ENCODE measurements at regions not wholly inside any gene's neighbourhood (a gene's known extent, or its start where the extent isn't known, plus 50 kb on each side); places are given as distances from the start of the nearest gene placed in this dataset.

DNA sequence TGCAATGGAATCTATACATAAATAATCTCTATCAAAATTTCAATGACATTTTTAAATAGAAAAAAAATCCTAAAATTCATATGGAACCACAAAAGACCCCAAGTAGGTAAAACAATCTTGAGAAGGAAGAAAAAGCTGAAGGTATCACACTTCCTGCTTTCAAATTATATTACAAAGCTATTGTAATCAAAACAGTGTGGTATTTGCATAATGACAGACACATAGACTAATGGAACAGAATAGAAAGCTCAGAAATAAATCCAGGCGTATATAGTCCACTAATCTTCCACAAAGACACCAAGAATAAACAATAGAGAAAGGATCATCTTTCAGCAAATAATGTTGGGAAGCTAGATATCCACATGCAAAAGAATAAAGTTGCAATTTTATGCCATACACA is 699.8 kb upstream of the ID2 start:
- H3K36me3 ChIP-seq: no peaks in the 10 kb centered on the region
- WGBS: 94% methylated on average over 1 of the region's 1 CpG
- TF ChIP-seq, protein P1, sequence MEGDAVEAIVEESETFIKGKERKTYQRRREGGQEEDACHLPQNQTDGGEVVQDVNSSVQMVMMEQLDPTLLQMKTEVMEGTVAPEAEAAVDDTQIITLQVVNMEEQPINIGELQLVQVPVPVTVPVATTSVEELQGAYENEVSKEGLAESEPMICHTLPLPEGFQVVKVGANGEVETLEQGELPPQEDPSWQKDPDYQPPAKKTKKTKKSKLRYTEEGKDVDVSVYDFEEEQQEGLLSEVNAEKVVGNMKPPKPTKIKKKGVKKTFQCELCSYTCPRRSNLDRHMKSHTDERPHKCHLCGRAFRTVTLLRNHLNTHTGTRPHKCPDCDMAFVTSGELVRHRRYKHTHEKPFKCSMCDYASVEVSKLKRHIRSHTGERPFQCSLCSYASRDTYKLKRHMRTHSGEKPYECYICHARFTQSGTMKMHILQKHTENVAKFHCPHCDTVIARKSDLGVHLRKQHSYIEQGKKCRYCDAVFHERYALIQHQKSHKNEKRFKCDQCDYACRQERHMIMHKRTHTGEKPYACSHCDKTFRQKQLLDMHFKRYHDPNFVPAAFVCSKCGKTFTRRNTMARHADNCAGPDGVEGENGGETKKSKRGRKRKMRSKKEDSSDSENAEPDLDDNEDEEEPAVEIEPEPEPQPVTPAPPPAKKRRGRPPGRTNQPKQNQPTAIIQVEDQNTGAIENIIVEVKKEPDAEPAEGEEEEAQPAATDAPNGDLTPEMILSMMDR (IDR thresholded peaks at IDR 0.05): no peak
- TF ChIP-seq EP300 (IDR thresholded peaks at IDR 0.05): no peak
- no peak for TF ChIP-seq POLR2AphosphoS5 (IDR thresholded peaks at IDR 0.05)
- TF ChIP-seq POLR2A (IDR thresholded peaks at IDR 0.05; ENCODE audit: low read depth): no peak
- H3K4me3 ChIP-seq: no peak overlapping the region
- no peak for DNase-seq (ENCODE audit: extremely low spot score)
- peaks cover 0 to 6% (median 0%) of the 10 kb centered on the region in 4 donors for H3K9me3 ChIP-seq
- no peak overlapping the region for H3K27ac ChIP-seq (replicated peaks in 1 of 4)
- H3K27me3 ChIP-seq: no peaks in the 10 kb centered on the region
- intact Hi-C loops (cut with DNase I): no loop called here
- H3K4me1 ChIP-seq: peaks cover 0 to 4% (median 0%) of the 10 kb centered on the region in 4 donors

DNA sequence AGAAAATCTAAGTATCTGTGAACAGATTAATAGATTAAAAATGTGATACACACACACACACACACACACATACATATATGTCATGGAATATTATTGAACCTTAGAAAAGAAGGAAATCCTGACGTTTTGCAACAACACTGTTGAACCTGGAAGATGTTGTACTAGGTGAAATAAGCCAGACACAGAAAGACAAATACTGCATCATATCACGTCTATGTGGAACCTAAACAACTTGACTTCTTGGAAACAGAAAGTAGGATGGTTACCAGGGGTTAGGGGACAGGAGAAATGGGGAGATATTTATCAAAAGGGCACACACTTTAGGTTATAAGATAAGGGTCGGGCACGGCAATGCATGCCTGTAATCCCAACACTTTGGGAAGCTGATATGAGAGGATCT is 698.4 kb upstream of the ID2 start:
- intact Hi-C loops (cut with DNase I): no loop called here
- no peak for TF ChIP-seq POLR2A (IDR thresholded peaks at IDR 0.05; ENCODE audit: low read depth)
- no peak for TF ChIP-seq POLR2AphosphoS5 (IDR thresholded peaks at IDR 0.05)
- TF ChIP-seq, protein P1 (IDR thresholded peaks at IDR 0.05): no peak
- TF ChIP-seq EP300 (IDR thresholded peaks at IDR 0.05): no peak
- peaks cover 0 to 4% (median 0%) of the 10 kb centered on the region in 4 donors for H3K4me1 ChIP-seq
- H3K27ac ChIP-seq (replicated peaks in 1 of 4): no peak overlapping the region
- DNase-seq (ENCODE audit: extremely low spot score): no peak
- H3K9me3 ChIP-seq: peaks cover 0 to 6% (median 0%) of the 10 kb centered on the region in 4 donors
- WGBS: 68% methylated on average over 4 of the region's 4 CpGs
- no peaks in the 10 kb centered on the region for H3K36me3 ChIP-seq
- no peaks in the 10 kb centered on the region for H3K27me3 ChIP-seq
- no peak overlapping the region for H3K4me3 ChIP-seq

DNA sequence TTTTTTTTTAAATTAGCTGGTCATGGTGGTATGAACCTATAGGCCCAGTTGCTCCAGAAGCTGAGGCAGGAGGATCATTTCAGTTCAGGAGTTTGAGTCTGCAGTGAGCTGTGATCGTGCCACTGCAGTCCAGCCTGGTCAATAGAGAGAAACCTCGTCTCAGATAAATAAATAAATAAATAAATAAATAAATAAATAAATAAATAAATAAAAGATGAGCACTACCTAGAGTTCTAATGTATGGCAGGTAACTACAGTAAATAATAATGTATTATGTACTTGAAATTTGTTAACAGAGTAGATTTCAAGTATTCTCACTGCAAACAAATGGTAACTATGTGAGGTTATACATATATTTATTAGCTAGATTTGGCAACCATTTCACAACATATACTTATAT is 697.9 kb upstream of the ID2 start:
- DNase-seq (ENCODE audit: extremely low spot score): no peak
- 93% methylated on average over 2 of the region's 2 CpGs for WGBS
- TF ChIP-seq, protein P1 (IDR thresholded peaks at IDR 0.05): no peak
- no peak for TF ChIP-seq POLR2A (IDR thresholded peaks at IDR 0.05; ENCODE audit: low read depth)
- TF ChIP-seq POLR2AphosphoS5 (IDR thresholded peaks at IDR 0.05): no peak
- no peak for TF ChIP-seq EP300 (IDR thresholded peaks at IDR 0.05)
- Histone ChIP-seq H3K4me1 (peaks cover 0 to 4% (median 0%) of the 10 kb centered on the region in 4 donors), H3K27me3 (no peaks in the 10 kb centered on the region), H3K9me3 (peaks cover 0 to 6% (median 0%) of the 10 kb centered on the region in 4 donors), H3K36me3 (no peaks in the 10 kb centered on the region), H3K27ac (replicated peaks in 1 of 4) (no peak overlapping the region), H3K4me3 (no peak overlapping the region)
- intact Hi-C loops (cut with DNase I): no loop called here

DNA sequence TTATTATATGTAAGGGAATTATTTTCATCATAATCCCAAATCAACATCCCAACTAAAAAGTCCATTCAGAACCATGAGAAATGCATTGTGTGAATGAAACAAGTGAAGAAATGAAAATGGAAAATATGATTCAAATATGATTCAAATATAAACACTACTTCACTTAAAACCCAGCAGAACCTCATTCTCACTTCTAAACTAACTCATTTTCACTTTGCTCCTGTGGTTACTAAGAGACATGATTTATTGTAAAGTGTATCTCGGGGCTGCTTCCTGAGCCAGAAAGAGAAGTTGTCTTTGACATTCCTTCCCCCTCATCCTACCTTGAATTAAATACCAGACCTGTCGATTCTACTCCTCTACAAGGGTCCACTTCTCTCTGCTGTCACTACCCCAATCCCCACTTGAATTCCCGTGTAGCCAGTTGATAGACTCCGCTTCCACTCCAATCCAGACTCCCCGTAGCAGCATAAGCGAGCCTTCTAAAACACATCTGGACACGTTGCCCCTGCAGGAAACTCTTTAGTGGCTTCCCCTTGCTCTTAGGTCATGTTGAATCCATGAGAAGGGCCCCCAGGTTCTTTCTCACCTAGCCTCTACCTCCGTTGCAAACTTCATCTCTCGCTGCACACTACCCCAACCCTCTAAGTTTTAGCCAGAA is 697.0 kb upstream of the ID2 start:
- TF ChIP-seq, protein P1 (IDR thresholded peaks at IDR 0.05): no peak
- no peak for TF ChIP-seq EP300 (IDR thresholded peaks at IDR 0.05)
- no peak for TF ChIP-seq POLR2AphosphoS5 (IDR thresholded peaks at IDR 0.05)
- TF ChIP-seq POLR2A (IDR thresholded peaks at IDR 0.05; ENCODE audit: low read depth): no peak
- DNase-seq (ENCODE audit: extremely low spot score): no peak
- Histone ChIP-seq H3K4me1 (peaks cover 0 to 4% (median 0%) of the 10 kb centered on the region in 4 donors), H3K27ac (replicated peaks in 1 of 4) (no peak overlapping the region), H3K36me3 (no peaks in the 10 kb centered on the region), H3K27me3 (no peaks in the 10 kb centered on the region), H3K4me3 (no peak overlapping the region), H3K9me3 (peaks cover 0 to 6% (median 0%) of the 10 kb centered on the region in 4 donors)
- intact Hi-C loops (cut with DNase I): no loop called here
- WGBS: 65% methylated on average over 9 of the region's 9 CpGs

DNA sequence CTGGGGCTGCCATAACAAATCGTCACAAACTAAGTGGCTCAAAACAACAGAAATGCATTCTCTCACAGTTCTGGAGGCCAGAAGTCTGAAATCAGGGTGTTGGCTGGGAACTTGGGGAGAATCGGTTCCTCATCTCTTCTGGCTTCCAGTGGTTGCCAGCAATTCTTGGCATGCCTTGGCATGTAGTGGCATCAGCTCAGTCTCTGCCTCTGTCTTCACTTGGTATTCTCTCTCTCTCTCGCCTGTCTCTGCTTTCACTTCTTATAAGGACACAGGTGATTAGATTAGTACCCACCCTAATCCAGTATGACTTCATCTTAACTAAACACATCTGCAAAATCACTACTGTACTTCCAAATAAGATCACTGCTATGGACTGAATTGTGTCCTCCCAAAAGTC is 695.4 kb upstream of the ID2 start:
- DNase-seq (ENCODE audit: extremely low spot score): no peak
- Histone ChIP-seq H3K27ac (replicated peaks in 1 of 4) (no peak overlapping the region), H3K27me3 (no peaks in the 10 kb centered on the region), H3K4me3 (no peak overlapping the region), H3K36me3 (no peaks in the 10 kb centered on the region), H3K4me1 (peaks cover 0 to 4% (median 0%) of the 10 kb centered on the region in 4 donors), H3K9me3 (peaks cover 0 to 6% (median 0%) of the 10 kb centered on the region in 4 donors)
- intact Hi-C loops (cut with DNase I): no loop called here
- TF ChIP-seq POLR2A (IDR thresholded peaks at IDR 0.05; ENCODE audit: low read depth) (no peak), EP300 (IDR thresholded peaks at IDR 0.05) (no peak), POLR2AphosphoS5 (IDR thresholded peaks at IDR 0.05) (no peak)
- TF ChIP-seq, protein P1 (IDR thresholded peaks at IDR 0.05): no peak
- WGBS: 96% methylated on average over 3 of the region's 3 CpGs

Measured in esophagus muscularis mucosa (tissue), 4 donors.